ENCODE measurements at regions not wholly inside any gene's neighbourhood (a gene's known extent, or its start where the extent isn't known, plus 50 kb on each side); places are given as distances from the start of the nearest gene placed in this dataset.

- Histone ChIP-seq H3K18ac (ENCODE audit: low read length) (no peak overlapping the region), H3K9me3 (ENCODE audit: insufficient read depth, low read depth, low read length) (no peaks in the 10 kb centered on the region), H3K4me1 (ENCODE audit: control insufficient read depth in 1 of 2, insufficient read depth in 2 of 2, low read length in 2 of 2) (peaks cover 0 to 5% of the 10 kb centered on the region in 2 experiments), H3K9ac (ENCODE audit: low read length) (no peak overlapping the region), H3K4me3 (ENCODE audit: low read depth, low read length) (no peak overlapping the region), H3K14ac (ENCODE audit: low read length) (no peak overlapping the region), H3K4me2 (ENCODE audit: low read length) (no peak overlapping the region), H3K27me3 (ENCODE audit: insufficient read depth, low read length) (no peaks in the 10 kb centered on the region), H2AFZ (ENCODE audit: insufficient read depth, low read length, poor library complexity) (no peak overlapping the region), H2BK12ac (ENCODE audit: low read length) (no peak overlapping the region), H4K12ac (ENCODE audit: low read depth, low read length) (no peak overlapping the region), H2AK5ac (ENCODE audit: low read length) (no peak overlapping the region), H3K79me1 (ENCODE audit: low read length) (no peaks in the 10 kb centered on the region), H3K23ac (ENCODE audit: low read length) (no peak overlapping the region), H2BK5ac (ENCODE audit: low read depth, low read length, poor library complexity) (no peak overlapping the region), H2BK120ac (ENCODE audit: insufficient read depth, low read length, poor library complexity) (no peak overlapping the region), H3K79me2 (ENCODE audit: control insufficient read depth, insufficient read depth, low read length, poor library complexity) (no peaks in the 10 kb centered on the region), H3K36me3 (ENCODE audit: control insufficient read depth in 1 of 2, insufficient read depth in 2 of 2, low read length in 2 of 2) (no peaks in the 10 kb centered on the region), H3K4ac (ENCODE audit: low read depth, low read length) (no peak overlapping the region), H3K27ac (ENCODE audit: low read depth, low read length) (no peak overlapping the region), H4K8ac (ENCODE audit: low read depth, low read length) (no peak overlapping the region), H4K91ac (ENCODE audit: low read depth, low read length) (no peak overlapping the region)
- DNase-seq: no peak
- WGBS (ENCODE audit: extremely low coverage, insufficient coverage, insufficient read length): no CpG with 5 or more reads among the region's 2 CpGs
These were observed 215.0 kb downstream of the WNT5A start for GRCh38 chr3:55272031-55272645.

- no peak overlapping the region for H3K14ac ChIP-seq (ENCODE audit: low read length)
- H3K9me3 ChIP-seq (ENCODE audit: insufficient read depth, low read depth, low read length): no peaks in the 10 kb centered on the region
- H2AFZ ChIP-seq (ENCODE audit: insufficient read depth, low read length, poor library complexity): no peak overlapping the region
- H3K23ac ChIP-seq (ENCODE audit: low read length): no peak overlapping the region
- H3K4me3 ChIP-seq (ENCODE audit: low read depth, low read length): no peak overlapping the region
- H4K91ac ChIP-seq (ENCODE audit: low read depth, low read length): no peak overlapping the region
- no CpG with 5 or more reads among the region's 4 CpGs for WGBS (ENCODE audit: extremely low coverage, insufficient coverage, insufficient read length)
- no peak overlapping the region for H2AK5ac ChIP-seq (ENCODE audit: low read length)
- no peak overlapping the region for H2BK120ac ChIP-seq (ENCODE audit: insufficient read depth, low read length, poor library complexity)
- no peak for DNase-seq
- no peak overlapping the region for H2BK5ac ChIP-seq (ENCODE audit: low read depth, low read length, poor library complexity)
- H3K9ac ChIP-seq (ENCODE audit: low read length): no peak overlapping the region
- H3K4ac ChIP-seq (ENCODE audit: low read depth, low read length): no peak overlapping the region
- H3K4me1 ChIP-seq (ENCODE audit: control insufficient read depth in 1 of 2, insufficient read depth in 2 of 2, low read length in 2 of 2): peaks cover 0 to 5% of the 10 kb centered on the region in 2 experiments
- no peak overlapping the region for H3K4me2 ChIP-seq (ENCODE audit: low read length)
- H3K27me3 ChIP-seq (ENCODE audit: insufficient read depth, low read length): no peaks in the 10 kb centered on the region
- H3K27ac ChIP-seq (ENCODE audit: low read depth, low read length): no peak overlapping the region
- H3K79me2 ChIP-seq (ENCODE audit: control insufficient read depth, insufficient read depth, low read length, poor library complexity): no peaks in the 10 kb centered on the region
- no peak overlapping the region for H2BK12ac ChIP-seq (ENCODE audit: low read length)
- H4K12ac ChIP-seq (ENCODE audit: low read depth, low read length): no peak overlapping the region
- no peak overlapping the region for H4K8ac ChIP-seq (ENCODE audit: low read depth, low read length)
- H3K79me1 ChIP-seq (ENCODE audit: low read length): no peaks in the 10 kb centered on the region
- H3K36me3 ChIP-seq (ENCODE audit: control insufficient read depth in 1 of 2, insufficient read depth in 2 of 2, low read length in 2 of 2): no peaks in the 10 kb centered on the region
- no peak overlapping the region for H3K18ac ChIP-seq (ENCODE audit: low read length)
These were observed 215.6 kb downstream of the WNT5A start for GRCh38 chr3:55271549-55271948.

GRCh38 chr3:55270976-55271375, 216.1 kb downstream of the WNT5A start:
- Histone ChIP-seq H2AFZ (ENCODE audit: insufficient read depth, low read length, poor library complexity) (no peak overlapping the region), H2BK120ac (ENCODE audit: insufficient read depth, low read length, poor library complexity) (no peak overlapping the region), H3K14ac (ENCODE audit: low read length) (no peak overlapping the region), H3K18ac (ENCODE audit: low read length) (no peak overlapping the region), H4K91ac (ENCODE audit: low read depth, low read length) (no peak overlapping the region), H3K27ac (ENCODE audit: low read depth, low read length) (no peak overlapping the region), H4K8ac (ENCODE audit: low read depth, low read length) (no peak overlapping the region), H3K4me2 (ENCODE audit: low read length) (no peak overlapping the region), H3K27me3 (ENCODE audit: insufficient read depth, low read length) (no peaks in the 10 kb centered on the region), H3K79me2 (ENCODE audit: control insufficient read depth, insufficient read depth, low read length, poor library complexity) (no peaks in the 10 kb centered on the region), H3K9ac (ENCODE audit: low read length) (no peak overlapping the region), H4K12ac (ENCODE audit: low read depth, low read length) (no peak overlapping the region), H3K79me1 (ENCODE audit: low read length) (no peaks in the 10 kb centered on the region), H3K36me3 (ENCODE audit: control insufficient read depth in 1 of 2, insufficient read depth in 2 of 2, low read length in 2 of 2) (no peaks in the 10 kb centered on the region), H2BK12ac (ENCODE audit: low read length) (no peak overlapping the region), H2AK5ac (ENCODE audit: low read length) (no peak overlapping the region), H3K4ac (ENCODE audit: low read depth, low read length) (no peak overlapping the region), H3K9me3 (ENCODE audit: insufficient read depth, low read depth, low read length) (no peaks in the 10 kb centered on the region), H3K4me1 (ENCODE audit: control insufficient read depth in 1 of 2, insufficient read depth in 2 of 2, low read length in 2 of 2) (peaks cover 0 to 5% of the 10 kb centered on the region in 2 experiments), H2BK5ac (ENCODE audit: low read depth, low read length, poor library complexity) (no peak overlapping the region), H3K4me3 (ENCODE audit: low read depth, low read length) (no peak overlapping the region), H3K23ac (ENCODE audit: low read length) (no peak overlapping the region)
- WGBS (ENCODE audit: extremely low coverage, insufficient coverage, insufficient read length): no CpG with 5 or more reads among the region's 3 CpGs
- no peak for DNase-seq

GRCh38 chr3:55269636-55270035, 217.5 kb downstream of the WNT5A start:
- no peaks in the 10 kb centered on the region for H3K79me2 ChIP-seq (ENCODE audit: control insufficient read depth, insufficient read depth, low read length, poor library complexity)
- no peak for DNase-seq

More at GRCh38 chr3:55269636-55270035, 217.5 kb downstream of the WNT5A start:
- H3K18ac ChIP-seq (ENCODE audit: low read length): no peak overlapping the region
- no peak overlapping the region for H2BK12ac ChIP-seq (ENCODE audit: low read length)
- no peak overlapping the region for H2BK120ac ChIP-seq (ENCODE audit: insufficient read depth, low read length, poor library complexity)
- no peak overlapping the region for H3K4ac ChIP-seq (ENCODE audit: low read depth, low read length)
- H3K79me1 ChIP-seq (ENCODE audit: low read length): peaks cover 2% of the 10 kb centered on the region
- no peak overlapping the region for H4K12ac ChIP-seq (ENCODE audit: low read depth, low read length)
- H2AK5ac ChIP-seq (ENCODE audit: low read length): no peak overlapping the region
- H2BK5ac ChIP-seq (ENCODE audit: low read depth, low read length, poor library complexity): no peak overlapping the region
- no peak overlapping the region for H3K4me2 ChIP-seq (ENCODE audit: low read length)
- H2AFZ ChIP-seq (ENCODE audit: insufficient read depth, low read length, poor library complexity): no peak overlapping the region
- H3K27me3 ChIP-seq (ENCODE audit: insufficient read depth, low read length): no peaks in the 10 kb centered on the region
- H4K8ac ChIP-seq (ENCODE audit: low read depth, low read length): no peak overlapping the region
- H3K4me3 ChIP-seq (ENCODE audit: low read depth, low read length): no peak overlapping the region
- H3K27ac ChIP-seq (ENCODE audit: low read depth, low read length): no peak overlapping the region
- no peak overlapping the region for H3K14ac ChIP-seq (ENCODE audit: low read length)
- H3K23ac ChIP-seq (ENCODE audit: low read length): no peak overlapping the region
- H3K4me1 ChIP-seq (ENCODE audit: control insufficient read depth in 1 of 2, insufficient read depth in 2 of 2, low read length in 2 of 2): peaks cover under 1 to 16% of the 10 kb centered on the region in 2 experiments
- H3K36me3 ChIP-seq (ENCODE audit: control insufficient read depth in 1 of 2, insufficient read depth in 2 of 2, low read length in 2 of 2): no peaks in the 10 kb centered on the region
- no peak overlapping the region for H4K91ac ChIP-seq (ENCODE audit: low read depth, low read length)
- H3K9me3 ChIP-seq (ENCODE audit: insufficient read depth, low read depth, low read length): no peaks in the 10 kb centered on the region
- H3K9ac ChIP-seq (ENCODE audit: low read length): no peak overlapping the region
- no CpG with 5 or more reads among the region's 4 CpGs for WGBS (ENCODE audit: extremely low coverage, insufficient coverage, insufficient read length)
